ENCODE measurements at regions not wholly inside any gene's neighbourhood (a gene's known extent, or its start where the extent isn't known, plus 50 kb on each side); places are given as distances from the start of the nearest gene placed in this dataset.

GRCh38 chr22:49042066-49042465 is 785.6 kb downstream of the BRD1 start:
- Histone ChIP-seq H3K9ac (ENCODE audit: low read depth, low read length, poor library complexity, severe bottlenecking) (no peak overlapping the region), H3K9me3 (ENCODE audit: insufficient read depth, low read depth, low read length) (peaks cover 7% of the 10 kb centered on the region; the same call in 1 of the 2 replicates), H3K9me2 (replicated peaks; ENCODE audit: low read depth, low read length) (no peaks in the 10 kb centered on the region)

GRCh38 chr22:49040754-49041467 is 786.8 kb downstream of the BRD1 start:
- no peaks in the 10 kb centered on the region for H3K9me2 ChIP-seq (replicated peaks; ENCODE audit: low read depth, low read length)
- no peaks in the 10 kb centered on the region for H4K20me1 ChIP-seq (ENCODE audit: insufficient read depth, low read length, poor library complexity, severe bottlenecking)
- no peak overlapping the region for H3K4me3 ChIP-seq (ENCODE audit: low read length, poor library complexity, severe bottlenecking)
- no peak overlapping the region for H3K4me2 ChIP-seq (ENCODE audit: low read depth, low read length, poor library complexity, severe bottlenecking)
- H3K4me1 ChIP-seq (ENCODE audit: insufficient read depth, low read length, poor library complexity, severe bottlenecking), result no peaks in the 10 kb centered on the region
- TF ChIP-seq CTCF (conservative IDR thresholded peaks at IDR 0.05; ENCODE audit: low read length) (no peak), EZH2phosphoT487 (IDR thresholded peaks at IDR 0.05; ENCODE audit: borderline replicate concordance) (no peak)
- H3K79me2 ChIP-seq (ENCODE audit: insufficient read depth, low read length), result no peaks in the 10 kb centered on the region
- H3K9ac ChIP-seq (ENCODE audit: low read depth, low read length, poor library complexity, severe bottlenecking), result no peak overlapping the region
- peaks cover 15% of the 10 kb centered on the region; the same call in 1 of the 2 replicates for H3K9me3 ChIP-seq (ENCODE audit: insufficient read depth, low read depth, low read length)
- no peak overlapping the region for H2AFZ ChIP-seq (ENCODE audit: low read length)
- H3K27me3 ChIP-seq (ENCODE audit: insufficient read depth, low read length, poor library complexity, severe bottlenecking), result no peaks in the 10 kb centered on the region
- no peaks in the 10 kb centered on the region for H3K36me3 ChIP-seq (ENCODE audit: insufficient read depth, low read length)
- H3F3A ChIP-seq (ENCODE audit: low read depth), result no peaks in the 10 kb centered on the region

More at GRCh38 chr22:49042066-49042465, 785.6 kb downstream of the BRD1 start:
- no peaks in the 10 kb centered on the region for H3K79me2 ChIP-seq (ENCODE audit: insufficient read depth, low read length)
- no peak overlapping the region for H2AFZ ChIP-seq (ENCODE audit: low read length)
- H3K4me3 ChIP-seq (ENCODE audit: low read length, poor library complexity, severe bottlenecking), result no peak overlapping the region
- TF ChIP-seq EZH2phosphoT487 (IDR thresholded peaks at IDR 0.05; ENCODE audit: borderline replicate concordance), result no peak
- no peak for TF ChIP-seq CTCF (conservative IDR thresholded peaks at IDR 0.05; ENCODE audit: low read length)
- H3F3A ChIP-seq (ENCODE audit: low read depth), result no peaks in the 10 kb centered on the region
- no peaks in the 10 kb centered on the region for H3K27me3 ChIP-seq (ENCODE audit: insufficient read depth, low read length, poor library complexity, severe bottlenecking)
- no peaks in the 10 kb centered on the region for H4K20me1 ChIP-seq (ENCODE audit: insufficient read depth, low read length, poor library complexity, severe bottlenecking)
- no peaks in the 10 kb centered on the region for H3K36me3 ChIP-seq (ENCODE audit: insufficient read depth, low read length)
- H3K4me2 ChIP-seq (ENCODE audit: low read depth, low read length, poor library complexity, severe bottlenecking), result no peak overlapping the region
- no peaks in the 10 kb centered on the region for H3K4me1 ChIP-seq (ENCODE audit: insufficient read depth, low read length, poor library complexity, severe bottlenecking)

- no peak overlapping the region for H3K4me3 ChIP-seq (ENCODE audit: low read length, poor library complexity, severe bottlenecking)
- no peaks in the 10 kb centered on the region for H3K79me2 ChIP-seq (ENCODE audit: insufficient read depth, low read length)
- no peaks in the 10 kb centered on the region for H4K20me1 ChIP-seq (ENCODE audit: insufficient read depth, low read length, poor library complexity, severe bottlenecking)
- no peaks in the 10 kb centered on the region for H3K36me3 ChIP-seq (ENCODE audit: insufficient read depth, low read length)
- H3K9me2 ChIP-seq (replicated peaks; ENCODE audit: low read depth, low read length), result no peaks in the 10 kb centered on the region
- H3F3A ChIP-seq (ENCODE audit: low read depth), result no peaks in the 10 kb centered on the region
- H3K4me1 ChIP-seq (ENCODE audit: insufficient read depth, low read length, poor library complexity, severe bottlenecking), result no peaks in the 10 kb centered on the region
- no peak overlapping the region for H3K9ac ChIP-seq (ENCODE audit: low read depth, low read length, poor library complexity, severe bottlenecking)
- H2AFZ ChIP-seq (ENCODE audit: low read length), result no peak overlapping the region
- TF ChIP-seq CTCF (conservative IDR thresholded peaks at IDR 0.05; ENCODE audit: low read length) (no peak), EZH2phosphoT487 (IDR thresholded peaks at IDR 0.05; ENCODE audit: borderline replicate concordance) (no peak)
- no peaks in the 10 kb centered on the region for H3K27me3 ChIP-seq (ENCODE audit: insufficient read depth, low read length, poor library complexity, severe bottlenecking)
- H3K9me3 ChIP-seq (ENCODE audit: insufficient read depth, low read depth, low read length), result peaks cover 17% of the 10 kb centered on the region; the same call in 1 of the 2 replicates
- H3K4me2 ChIP-seq (ENCODE audit: low read depth, low read length, poor library complexity, severe bottlenecking), result no peak overlapping the region
Observed at GRCh38 chr22:49040111-49040510, 787.6 kb downstream of the BRD1 start.
